Brain microvascular endothelial cell (primary cell): ENCODE measurements at regions not wholly inside any gene's neighbourhood (a gene's known extent, or its start where the extent isn't known, plus 50 kb on each side); places are given as distances from the start of the nearest gene placed in this dataset.

Experiments
- DNase-seq: peaks from one replicate; pipeline ENCODE4 v3.0.0-alpha.2; 2020
- H3K27ac ChIP-seq: fragments of 250-450 bp; sonication (Bioruptor Pico); 2 replicates; pipeline ENCODE4 v1.5.1; 2020; ENCODE audit warnings: mild to moderate bottlenecking, moderate library complexity
- H3K27me3 ChIP-seq: fragments of 250-450 bp; sonication (Bioruptor Pico); replicated peaks from 2 replicates; pipeline ENCODE4 v1.5.1; 2020; ENCODE audit warnings: mild to moderate bottlenecking
- H3K36me3 ChIP-seq: fragments of 250-450 bp; sonication (Bioruptor Pico); replicated peaks from 2 replicates; pipeline ENCODE4 v1.5.1; 2020; ENCODE audit warnings: mild to moderate bottlenecking
- H3K4me3 ChIP-seq: 2 replicates; pipeline ENCODE4 v1.5.1; 2011; ENCODE audit warnings: low read depth, mild to moderate bottlenecking, control low read depth, low read length, moderate library complexity
- CTCF ChIP-seq: IDR thresholded peaks from 2 replicates; pipeline ENCODE4 v1.5.1; 2011; ENCODE audit warnings: low read depth, mild to moderate bottlenecking, moderate library complexity, low read length, control low read depth, inconsistent platforms; ENCODE audit errors: missing control alignments
- in situ Hi-C: cut with HindIII; loops from 2 replicates; pipeline ENCODE4 v1.10.0; 2017; ENCODE audit warnings: low sequenced_read_pairs, low pct_ligation_motif_present

GRCh38 chr4:27141530-27141929, 280.9 kb downstream of the STIM2 start:
- Histone ChIP-seq H3K4me3 (no peak overlapping the region), H3K36me3 (no peaks in the 10 kb centered on the region), H3K27ac (no peak overlapping the region), H3K27me3 (no peaks in the 10 kb centered on the region)
- TF ChIP-seq CTCF, result no peak
- DNase-seq, result no peak
- in situ Hi-C loops, result no loop called here

- Histone ChIP-seq H3K4me3 (no peak overlapping the region), H3K36me3 (no peaks in the 10 kb centered on the region), H3K27ac (no peak overlapping the region), H3K27me3 (no peaks in the 10 kb centered on the region)
- DNase-seq, result no peak
- in situ Hi-C loops, result no loop called here
- TF ChIP-seq CTCF, result no peak
Measured at GRCh38 chr4:27142841-27143240, 282.2 kb downstream of the STIM2 start.

DNA sequence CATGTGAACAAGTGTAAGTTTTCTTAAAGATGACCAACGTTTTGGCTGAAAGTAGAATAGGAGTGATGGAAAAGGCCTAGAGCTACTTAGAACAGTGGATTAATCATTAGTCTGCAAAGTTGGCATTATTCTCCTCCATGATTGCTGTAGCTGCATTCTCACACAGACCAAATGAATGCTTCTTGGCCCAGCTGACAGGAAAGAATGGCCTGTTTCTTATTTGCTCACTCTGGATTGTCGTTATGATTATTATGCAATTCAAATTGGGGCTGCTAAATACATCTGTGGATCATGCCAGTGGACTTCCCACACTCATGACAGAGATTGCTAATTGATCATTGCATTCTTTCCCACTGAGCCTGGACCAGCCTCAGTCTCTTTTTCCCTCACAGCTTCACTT, 285.0 kb downstream of the STIM2 start:
- H3K27me3 ChIP-seq, result no peaks in the 10 kb centered on the region
- H3K36me3 ChIP-seq, result no peaks in the 10 kb centered on the region
- TF ChIP-seq CTCF, result no peak
- H3K27ac ChIP-seq, result no peak overlapping the region
- no peak for DNase-seq
- H3K4me3 ChIP-seq, result no peak overlapping the region
- in situ Hi-C loops, result no loop called here

DNA sequence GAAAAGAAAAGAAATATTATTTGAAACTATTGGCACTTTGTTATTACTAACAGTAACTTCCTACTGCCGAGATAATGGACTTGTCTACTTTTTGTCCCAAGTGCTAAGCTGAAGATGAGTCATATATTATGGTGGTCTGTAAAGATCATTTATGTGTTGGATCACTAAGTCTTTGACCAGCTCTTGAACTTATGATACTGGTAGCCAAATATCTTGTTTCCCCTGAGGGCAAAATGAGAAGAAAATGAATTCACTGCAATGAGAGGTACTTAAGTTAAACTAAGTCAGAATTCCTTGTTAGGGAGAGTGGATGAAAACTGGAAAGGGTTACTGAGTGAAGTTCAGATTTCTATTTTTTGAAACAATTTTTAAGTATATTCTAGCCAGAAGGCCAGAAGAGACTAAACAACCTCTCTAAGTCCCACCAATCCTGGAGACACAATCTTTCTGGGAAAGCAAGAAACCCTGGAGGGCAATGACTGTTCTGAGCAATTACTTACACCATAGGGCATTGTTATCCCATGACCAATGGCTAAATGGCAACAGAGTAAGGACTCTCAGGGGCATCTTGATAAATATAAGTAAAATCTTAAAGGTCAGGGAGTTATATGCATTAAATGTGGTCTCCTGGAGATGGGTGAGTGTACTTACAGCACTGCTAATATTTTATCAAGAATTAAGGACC, 287.7 kb downstream of the STIM2 start:
- TF ChIP-seq CTCF, result no peak
- H3K4me3 ChIP-seq, result no peak overlapping the region
- no peaks in the 10 kb centered on the region for H3K36me3 ChIP-seq
- no peak overlapping the region for H3K27ac ChIP-seq
- no peak for DNase-seq
- no peaks in the 10 kb centered on the region for H3K27me3 ChIP-seq
- in situ Hi-C loops, result no loop called here

GRCh38 chr4:27149541-27150212, 289.0 kb downstream of the STIM2 start:
- no peak overlapping the region for H3K27ac ChIP-seq
- H3K27me3 ChIP-seq, result no peaks in the 10 kb centered on the region
- no peak for TF ChIP-seq CTCF
- no peaks in the 10 kb centered on the region for H3K36me3 ChIP-seq
- in situ Hi-C loops, result no loop called here
- H3K4me3 ChIP-seq, result no peak overlapping the region
- no peak for DNase-seq
